Limb (tissue), 2 donors: ENCODE measurements at regions not wholly inside any gene's neighbourhood (a gene's known extent, or its start where the extent isn't known, plus 50 kb on each side); places are given as distances from the start of the nearest gene placed in this dataset.

Experiments used
- DNase-seq, 2 donors: peaks; one replicate each; pipeline ENCODE4 v3.0.0-alpha.2; 2016; ENCODE audit errors: extremely low spot score in 2 of 2

GRCh38 chr14:78073028-78073427 is 97.1 kb upstream of the NRXN3 start:
- DNase-seq = no peak

- no peak for DNase-seq
Measured at GRCh38 chr14:78074561-78074960, 95.6 kb upstream of the NRXN3 start.

DNA sequence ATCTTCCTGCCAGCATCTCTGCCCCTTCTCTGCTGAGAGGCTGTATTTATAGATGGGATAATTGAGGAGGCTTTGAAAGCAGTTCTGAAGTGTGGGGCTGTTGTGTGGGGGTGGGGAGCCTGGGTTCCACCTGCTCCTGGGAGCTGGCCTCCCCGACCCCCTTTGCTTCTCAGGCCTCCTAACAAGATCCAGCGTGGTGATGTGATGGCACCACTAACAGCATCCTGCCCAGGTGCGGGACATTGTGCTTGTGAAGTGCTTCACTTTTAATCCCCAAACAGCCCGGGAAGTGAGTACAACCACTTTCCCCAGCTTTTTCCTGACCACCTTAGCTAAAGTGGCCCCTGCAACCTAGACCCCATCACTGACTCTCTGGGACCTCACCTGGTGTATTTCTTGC is 95.1 kb upstream of the NRXN3 start:
- no peak for DNase-seq

DNA sequence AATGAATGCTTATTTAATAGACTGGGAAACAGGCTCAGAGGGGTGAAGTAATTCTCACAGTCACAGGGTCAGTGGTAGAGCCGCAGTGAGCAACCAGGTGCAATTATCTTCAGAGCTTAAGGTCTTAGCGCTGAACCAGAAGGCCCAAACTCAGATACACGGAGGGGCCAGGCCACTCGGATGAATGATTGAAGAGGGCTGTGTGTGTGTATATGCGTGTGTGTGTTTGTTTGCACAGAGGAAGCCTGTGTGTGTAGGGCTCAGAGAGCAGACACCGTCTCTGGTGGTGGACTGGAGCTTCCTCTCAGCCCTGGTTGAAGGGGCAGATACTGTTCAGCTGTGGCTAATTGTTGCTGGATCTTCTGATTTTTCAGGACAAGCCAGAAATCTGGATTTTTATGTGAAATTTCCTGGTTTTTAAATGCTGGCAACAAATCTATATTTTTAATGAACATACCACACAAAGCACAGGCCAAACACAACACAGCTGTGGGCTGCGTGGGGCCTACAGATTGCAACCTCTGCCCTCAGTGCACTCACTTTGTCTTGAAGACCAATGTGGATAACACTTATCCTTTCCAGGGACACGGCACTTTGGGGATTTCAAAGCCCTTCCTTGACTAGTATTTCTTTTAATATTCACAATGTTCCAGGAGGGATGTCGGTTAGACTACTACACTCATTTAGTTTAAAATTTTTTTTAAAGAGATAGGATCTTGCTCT is 94.5 kb upstream of the NRXN3 start:
- DNase-seq = no peak

GRCh38 chr14:78081245-78081644 is 88.9 kb upstream of the NRXN3 start:
- no peak for DNase-seq

DNA sequence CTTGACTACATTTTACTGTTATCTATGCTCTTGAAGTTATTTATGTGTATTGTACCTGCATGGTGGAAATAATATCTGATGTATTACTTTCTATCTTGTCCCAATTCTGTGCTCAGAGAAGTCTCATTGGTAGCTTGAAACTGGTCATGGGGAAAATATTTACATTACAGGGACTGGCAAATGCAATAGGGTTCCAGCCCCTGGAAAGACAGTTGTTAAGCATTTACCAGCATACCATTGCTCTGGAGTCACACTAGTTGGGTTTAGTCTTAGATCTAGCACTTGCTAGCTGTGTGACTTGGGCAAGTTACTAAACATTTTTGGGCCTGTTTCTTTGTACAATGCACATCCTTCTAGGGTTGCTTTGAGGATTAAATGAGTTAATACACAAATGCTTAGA is 86.3 kb upstream of the NRXN3 start:
- no peak for DNase-seq

GRCh38 chr14:78086342-78086741 is 83.8 kb upstream of the NRXN3 start:
- no peak for DNase-seq

DNA sequence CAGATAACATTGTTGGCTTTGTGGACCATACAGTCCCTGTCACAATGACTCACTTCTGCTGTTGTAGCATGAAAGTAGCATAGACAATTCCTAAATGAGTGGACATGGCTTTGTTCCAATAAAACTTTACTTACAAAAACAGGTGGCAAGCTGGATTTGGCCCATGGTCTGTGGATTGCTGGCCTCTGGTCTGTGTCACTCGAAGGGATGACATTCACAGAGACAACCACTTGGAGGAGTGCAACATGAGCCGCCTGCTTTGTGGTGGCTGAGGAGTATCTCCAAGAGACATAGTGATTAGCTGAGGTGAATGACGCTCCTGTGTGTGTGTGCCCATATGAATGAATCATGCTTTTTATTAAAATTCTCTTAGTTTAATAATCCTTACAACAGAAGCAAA is 81.3 kb upstream of the NRXN3 start:
- no peak for DNase-seq

DNA sequence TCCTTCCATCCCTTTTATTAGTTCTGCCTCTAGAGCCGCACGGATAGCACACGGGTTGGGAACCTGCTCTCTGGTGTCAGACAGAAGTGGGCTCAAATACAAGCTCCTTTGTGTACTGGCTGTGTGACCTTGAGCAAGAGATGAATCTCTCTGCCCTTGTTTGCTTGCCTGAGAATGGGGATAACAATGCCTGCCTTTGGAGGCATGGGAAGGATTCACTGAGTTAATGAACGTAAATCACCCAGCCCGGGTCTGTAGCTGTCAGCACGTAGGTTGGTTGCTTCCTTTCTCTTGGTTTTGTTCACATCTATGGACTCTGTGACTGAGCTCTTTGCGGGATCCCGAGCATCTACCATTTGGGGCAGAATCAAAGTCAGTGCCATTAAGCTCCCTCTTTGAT is 79.3 kb upstream of the NRXN3 start:
- no peak for DNase-seq

GRCh38 chr14:78091361-78091760 is 78.8 kb upstream of the NRXN3 start:
- DNase-seq = no peak

DNA sequence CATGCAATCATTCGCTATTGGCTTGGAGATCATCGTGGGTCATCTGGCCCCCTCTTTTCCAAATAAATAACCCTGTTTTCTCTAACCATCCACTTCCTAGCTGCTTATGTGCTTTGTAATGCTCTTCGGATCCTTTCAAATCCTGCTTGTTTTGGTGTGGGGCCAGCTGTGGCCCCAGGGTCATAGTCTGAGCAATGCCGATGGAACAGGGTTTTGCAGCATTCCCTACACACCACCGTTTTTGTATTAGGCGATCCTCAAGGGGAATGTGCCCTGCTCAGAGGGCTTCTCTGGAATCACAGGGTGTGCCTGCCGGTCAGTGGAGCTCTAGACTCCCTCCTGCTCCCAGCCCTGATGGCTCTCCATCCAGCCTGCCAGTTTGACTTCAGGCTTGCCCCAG is 78.1 kb upstream of the NRXN3 start:
- no peak for DNase-seq

- DNase-seq = no peak
Measured at GRCh38 chr14:78103271-78103670, 66.9 kb upstream of the NRXN3 start.

- no peak for DNase-seq
Measured at GRCh38 chr14:78104160-78104559, 66.0 kb upstream of the NRXN3 start.

DNA sequence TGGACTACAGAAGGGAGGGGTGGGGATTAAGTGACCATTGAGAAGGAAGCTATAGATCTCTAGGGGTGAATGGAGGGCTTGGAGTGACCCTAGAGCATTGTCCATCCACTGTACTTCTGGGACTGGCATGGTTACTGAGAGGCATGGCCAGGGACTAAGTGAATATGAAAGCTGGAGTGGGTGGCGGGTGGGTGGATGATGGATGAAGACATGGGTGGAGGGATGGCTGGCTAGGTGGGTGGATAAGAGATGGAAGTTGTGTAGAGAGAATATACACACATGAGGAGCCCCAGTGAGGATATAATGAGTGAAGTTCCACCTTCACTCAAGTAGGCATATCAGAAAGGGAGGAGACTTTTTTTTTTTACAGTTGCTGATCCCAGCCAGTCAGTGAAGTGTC is 65.5 kb upstream of the NRXN3 start:
- DNase-seq = no peak

DNA sequence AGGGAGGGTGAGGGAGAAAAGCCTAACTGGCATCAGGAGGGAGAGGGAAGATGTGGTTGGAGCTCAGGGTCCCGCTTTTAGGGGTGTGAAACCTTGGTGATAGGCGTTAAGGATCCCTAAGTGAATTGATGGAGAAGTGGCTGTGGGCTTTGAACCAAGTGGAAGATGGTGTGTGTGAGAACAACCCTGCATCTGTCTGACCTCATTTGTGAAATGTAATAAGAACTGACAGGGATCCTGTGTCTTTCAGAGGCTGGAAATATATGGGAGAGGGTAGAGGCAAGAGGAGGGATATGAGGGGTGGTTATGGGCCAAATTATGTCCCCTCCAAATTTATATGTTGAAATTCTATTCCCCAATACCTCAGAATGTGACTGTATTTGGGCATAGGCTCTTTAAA is 63.8 kb upstream of the NRXN3 start:
- no peak for DNase-seq

DNA sequence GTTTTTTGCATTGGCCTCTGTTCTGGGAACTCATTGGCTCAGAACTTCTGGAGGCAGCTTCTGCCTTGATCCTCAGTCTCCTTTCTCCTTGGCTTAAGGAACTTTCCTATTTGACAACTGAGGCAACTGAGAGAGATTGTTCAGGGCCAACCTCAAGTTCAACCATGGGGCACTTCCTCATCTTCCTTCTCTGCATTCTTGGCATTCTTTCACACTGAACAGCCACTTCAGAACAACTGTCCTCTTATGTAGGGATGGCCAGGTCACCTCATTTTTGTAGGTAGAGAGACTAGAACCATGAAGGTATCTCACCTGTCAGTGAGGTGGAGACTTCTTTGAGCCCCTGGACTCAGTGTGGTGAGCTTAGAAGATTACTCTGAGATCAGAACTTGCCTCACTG is 63.0 kb upstream of the NRXN3 start:
- DNase-seq = no peak

- DNase-seq = no peak
Measured at GRCh38 chr14:78119440-78119839, 50.7 kb upstream of the NRXN3 start.
